Fibroblast of villous mesenchyme (primary cell): ENCODE measurements at regions not wholly inside any gene's neighbourhood (a gene's known extent, or its start where the extent isn't known, plus 50 kb on each side); places are given as distances from the start of the nearest gene placed in this dataset.

Experiments used
- DNase-seq: peaks from one replicate; pipeline ENCODE4 v3.0.0-alpha.2; 2010; ENCODE audit warnings: low read depth
- H3K4me3 ChIP-seq: 2 replicates; pipeline ENCODE4 v1.5.1; 2011; ENCODE audit warnings: low read depth, mild to moderate bottlenecking, low read length
- CTCF ChIP-seq: IDR thresholded peaks from 2 replicates; pipeline ENCODE4 v1.5.1; 2012; ENCODE audit warnings: low read depth, mild to moderate bottlenecking, low read length; ENCODE audit not compliant: insufficient read depth

- DNase-seq = no peak
- TF ChIP-seq CTCF = no peak
- no peak overlapping the region for H3K4me3 ChIP-seq
Measured at GRCh38 chr6:8277769-8278168, 157.6 kb downstream of the SLC35B3 start.

- H3K4me3 ChIP-seq = no peak overlapping the region
- DNase-seq = no peak
- TF ChIP-seq CTCF = no peak
Measured at GRCh38 chr6:8276148-8276547, 159.2 kb downstream of the SLC35B3 start.

- DNase-seq = no peak
- no peak for TF ChIP-seq CTCF
- H3K4me3 ChIP-seq = no peak overlapping the region
Measured at GRCh38 chr6:8275667-8276066, 159.7 kb downstream of the SLC35B3 start.

GRCh38 chr6:8274226-8274625, 161.1 kb downstream of the SLC35B3 start:
- H3K4me3 ChIP-seq = no peak overlapping the region
- no peak for TF ChIP-seq CTCF
- DNase-seq = no peak

GRCh38 chr6:8269872-8270454, 165.4 kb downstream of the SLC35B3 start:
- DNase-seq = peak; percentile 17
- H3K4me3 ChIP-seq = no peak overlapping the region
- TF ChIP-seq CTCF = no peak

GRCh38 chr6:8269094-8269493, 166.3 kb downstream of the SLC35B3 start:
- no peak for TF ChIP-seq CTCF
- DNase-seq = no peak
- no peak overlapping the region for H3K4me3 ChIP-seq

GRCh38 chr6:8268606-8269005, 166.3 kb upstream of the EEF1E1 start:
- DNase-seq = no peak
- TF ChIP-seq CTCF = no peak
- no peak overlapping the region for H3K4me3 ChIP-seq
